ENCODE measurements at regions not wholly inside any gene's neighbourhood (a gene's known extent, or its start where the extent isn't known, plus 50 kb on each side); places are given as distances from the start of the nearest gene placed in this dataset.

DNA sequence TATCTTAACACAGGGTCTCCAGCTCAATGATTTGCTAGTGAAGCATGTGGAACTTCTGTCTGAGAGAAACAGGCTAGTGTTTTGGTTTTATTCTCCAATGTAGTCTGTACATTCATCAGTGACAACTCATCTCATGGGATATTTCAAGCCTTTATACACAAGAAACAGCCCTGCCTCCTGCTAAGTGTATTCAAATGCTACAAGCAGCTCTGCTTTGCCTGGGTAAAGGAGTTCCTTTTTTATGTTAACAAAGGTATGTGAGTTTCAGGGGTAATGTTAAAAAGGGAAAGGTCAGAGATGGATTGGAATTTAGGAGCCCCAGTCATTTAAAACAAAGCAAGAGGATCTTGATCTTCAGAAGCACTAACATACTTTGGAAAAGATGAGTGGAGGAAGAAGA lies 498.7 kb downstream of the ISL1 start (continued):
- TF ChIP-seq, protein P1, sequence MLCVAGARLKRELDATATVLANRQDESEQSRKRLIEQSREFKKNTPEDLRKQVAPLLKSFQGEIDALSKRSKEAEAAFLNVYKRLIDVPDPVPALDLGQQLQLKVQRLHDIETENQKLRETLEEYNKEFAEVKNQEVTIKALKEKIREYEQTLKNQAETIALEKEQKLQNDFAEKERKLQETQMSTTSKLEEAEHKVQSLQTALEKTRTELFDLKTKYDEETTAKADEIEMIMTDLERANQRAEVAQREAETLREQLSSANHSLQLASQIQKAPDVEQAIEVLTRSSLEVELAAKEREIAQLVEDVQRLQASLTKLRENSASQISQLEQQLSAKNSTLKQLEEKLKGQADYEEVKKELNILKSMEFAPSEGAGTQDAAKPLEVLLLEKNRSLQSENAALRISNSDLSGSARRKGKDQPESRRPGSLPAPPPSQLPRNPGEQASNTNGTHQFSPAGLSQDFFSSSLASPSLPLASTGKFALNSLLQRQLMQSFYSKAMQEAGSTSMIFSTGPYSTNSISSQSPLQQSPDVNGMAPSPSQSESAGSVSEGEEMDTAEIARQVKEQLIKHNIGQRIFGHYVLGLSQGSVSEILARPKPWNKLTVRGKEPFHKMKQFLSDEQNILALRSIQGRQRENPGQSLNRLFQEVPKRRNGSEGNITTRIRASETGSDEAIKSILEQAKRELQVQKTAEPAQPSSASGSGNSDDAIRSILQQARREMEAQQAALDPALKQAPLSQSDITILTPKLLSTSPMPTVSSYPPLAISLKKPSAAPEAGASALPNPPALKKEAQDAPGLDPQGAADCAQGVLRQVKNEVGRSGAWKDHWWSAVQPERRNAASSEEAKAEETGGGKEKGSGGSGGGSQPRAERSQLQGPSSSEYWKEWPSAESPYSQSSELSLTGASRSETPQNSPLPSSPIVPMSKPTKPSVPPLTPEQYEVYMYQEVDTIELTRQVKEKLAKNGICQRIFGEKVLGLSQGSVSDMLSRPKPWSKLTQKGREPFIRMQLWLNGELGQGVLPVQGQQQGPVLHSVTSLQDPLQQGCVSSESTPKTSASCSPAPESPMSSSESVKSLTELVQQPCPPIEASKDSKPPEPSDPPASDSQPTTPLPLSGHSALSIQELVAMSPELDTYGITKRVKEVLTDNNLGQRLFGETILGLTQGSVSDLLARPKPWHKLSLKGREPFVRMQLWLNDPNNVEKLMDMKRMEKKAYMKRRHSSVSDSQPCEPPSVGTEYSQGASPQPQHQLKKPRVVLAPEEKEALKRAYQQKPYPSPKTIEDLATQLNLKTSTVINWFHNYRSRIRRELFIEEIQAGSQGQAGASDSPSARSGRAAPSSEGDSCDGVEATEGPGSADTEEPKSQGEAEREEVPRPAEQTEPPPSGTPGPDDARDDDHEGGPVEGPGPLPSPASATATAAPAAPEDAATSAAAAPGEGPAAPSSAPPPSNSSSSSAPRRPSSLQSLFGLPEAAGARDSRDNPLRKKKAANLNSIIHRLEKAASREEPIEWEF (IDR thresholded peaks at IDR 0.05; ENCODE audit: insufficient replicate concordance, low read depth, low read length): no peak
- no peak for TF ChIP-seq EP300 (IDR thresholded peaks at IDR 0.05; ENCODE audit: borderline replicate concordance in 1 of 2, control insufficient read depth in 1 of 2, low read depth in 2 of 2, low read length in 2 of 2)

DNA sequence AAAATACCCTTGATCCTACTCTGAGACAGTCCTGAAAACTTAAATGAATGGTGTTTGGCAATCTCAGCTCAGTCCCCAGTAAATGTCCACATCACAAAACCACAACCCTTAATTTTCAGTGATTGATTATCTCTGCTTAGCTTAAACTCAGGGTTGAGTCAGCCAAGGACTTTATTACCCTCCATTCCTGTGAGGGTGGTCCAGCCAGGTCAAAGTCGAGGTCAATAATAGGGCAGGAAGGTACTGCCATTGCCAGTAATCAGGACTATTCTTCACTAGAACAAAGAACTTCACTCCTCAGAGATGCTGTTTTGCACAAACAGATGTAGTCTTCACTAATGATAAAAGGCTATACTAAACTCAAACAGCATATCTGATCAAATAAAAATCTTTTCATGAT lies 499.4 kb downstream of the ISL1 start:
- no peaks in the 10 kb centered on the region for H3K79me2 ChIP-seq (ENCODE audit: control insufficient read depth, insufficient read depth, low read length)
- CTCF ChIA-PET: no interaction called here
- TF ChIP-seq SRF (IDR thresholded peaks at IDR 0.05; ENCODE audit: low read depth in 2 of 2, low read length in 2 of 2) (no peak), MYC (IDR thresholded peaks at IDR 0.05; ENCODE audit: insufficient read depth, insufficient read length, insufficient replicate concordance, low read length, severe bottlenecking) (no peak), STAT3 (IDR thresholded peaks at IDR 0.05; ENCODE audit: low read depth, low read length) (no peak), TCF7 (IDR thresholded peaks at IDR 0.05; ENCODE audit: borderline replicate concordance) (no peak), NRF1 (conservative IDR thresholded peaks at IDR 0.05; ENCODE audit: low read depth, low read length) (no peak), CHD4 (IDR thresholded peaks at IDR 0.05) (no peak), NFXL1 (IDR thresholded peaks at IDR 0.05; ENCODE audit: borderline replicate concordance) (no peak), EED (IDR thresholded peaks at IDR 0.05; ENCODE audit: low read depth) (no peak), RFX5 (IDR thresholded peaks at IDR 0.05; ENCODE audit: low read depth, low read length) (no peak)
- TF ChIP-seq, protein P2, sequence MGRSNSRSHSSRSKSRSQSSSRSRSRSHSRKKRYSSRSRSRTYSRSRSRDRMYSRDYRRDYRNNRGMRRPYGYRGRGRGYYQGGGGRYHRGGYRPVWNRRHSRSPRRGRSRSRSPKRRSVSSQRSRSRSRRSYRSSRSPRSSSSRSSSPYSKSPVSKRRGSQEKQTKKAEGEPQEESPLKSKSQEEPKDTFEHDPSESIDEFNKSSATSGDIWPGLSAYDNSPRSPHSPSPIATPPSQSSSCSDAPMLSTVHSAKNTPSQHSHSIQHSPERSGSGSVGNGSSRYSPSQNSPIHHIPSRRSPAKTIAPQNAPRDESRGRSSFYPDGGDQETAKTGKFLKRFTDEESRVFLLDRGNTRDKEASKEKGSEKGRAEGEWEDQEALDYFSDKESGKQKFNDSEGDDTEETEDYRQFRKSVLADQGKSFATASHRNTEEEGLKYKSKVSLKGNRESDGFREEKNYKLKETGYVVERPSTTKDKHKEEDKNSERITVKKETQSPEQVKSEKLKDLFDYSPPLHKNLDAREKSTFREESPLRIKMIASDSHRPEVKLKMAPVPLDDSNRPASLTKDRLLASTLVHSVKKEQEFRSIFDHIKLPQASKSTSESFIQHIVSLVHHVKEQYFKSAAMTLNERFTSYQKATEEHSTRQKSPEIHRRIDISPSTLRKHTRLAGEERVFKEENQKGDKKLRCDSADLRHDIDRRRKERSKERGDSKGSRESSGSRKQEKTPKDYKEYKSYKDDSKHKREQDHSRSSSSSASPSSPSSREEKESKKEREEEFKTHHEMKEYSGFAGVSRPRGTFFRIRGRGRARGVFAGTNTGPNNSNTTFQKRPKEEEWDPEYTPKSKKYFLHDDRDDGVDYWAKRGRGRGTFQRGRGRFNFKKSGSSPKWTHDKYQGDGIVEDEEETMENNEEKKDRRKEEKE (IDR thresholded peaks at IDR 0.05): no peak

More for the DNA sequence above, 499.4 kb downstream of the ISL1 start:
- no peak overlapping the region for H3K4me2 ChIP-seq (ENCODE audit: control insufficient read depth, insufficient read depth)
- in situ Hi-C loops (cut with MboI): no loop called here
- 0% methylated on average over 1 of the region's 1 CpG for WGBS (ENCODE audit: insufficient coverage, insufficient replicate concordance, low lambda C conversion rate, missing lambda C conversion rate)
- no peak overlapping the region for H3K27ac ChIP-seq (ENCODE audit: control insufficient read depth, insufficient read depth)
- H2AFZ ChIP-seq (ENCODE audit: control insufficient read depth, low read depth, low read length): no peak overlapping the region
- H3K27me3 ChIP-seq (replicated peaks in 1 of 2; ENCODE audit: control insufficient read depth in 2 of 2, insufficient read depth in 2 of 2, low read length in 1 of 2): no peaks in the 10 kb centered on the region
- no TSS peak for BruUV-seq (replicated peaks)
- ChIA-PET RAD21 (ENCODE audit: unreplicated experiment) (interaction anchor here (1.6 kb wide), 1 partner anchor 28 kb away, joined by 3 read pairs; no protein-coding TSS in a partner anchor), SMC1A (ENCODE audit: uncharacterized antibody, unreplicated experiment) (interaction anchor here (1.0 to 1.1 kb wide), 2 partner anchors 9 to 37 kb away, joined by 3 read pairs; no protein-coding TSS in a partner anchor), POLR2A (no interaction called here)
- ATAC-seq (no peak), DNase-seq (ENCODE audit: low read depth, low spot score) (no peak), FAIRE-seq (no peak)
- no peaks in the 10 kb centered on the region for H4K20me1 ChIP-seq (ENCODE audit: control insufficient read depth, insufficient read depth)
- H3K4me3 ChIP-seq: no peak overlapping the region
- H3K36me3 ChIP-seq (ENCODE audit: control insufficient read depth in 2 of 2, insufficient read depth in 2 of 2, low read length in 1 of 2): no peaks in the 10 kb centered on the region
- H3K9ac ChIP-seq (ENCODE audit: control insufficient read depth, insufficient read depth, low read length): no peak overlapping the region
- H3K4me1 ChIP-seq (ENCODE audit: control insufficient read depth, insufficient read depth, low read length): no peaks in the 10 kb centered on the region
- no peaks in the 10 kb centered on the region for H3K9me3 ChIP-seq (replicated peaks; ENCODE audit: control insufficient read depth, insufficient read depth, low read length)
- intact Hi-C loops (cut with micrococcal nuclease; ENCODE audit: unreplicated experiment): no loop called here

All from GM12878 (cell line).